HG02885 (cell line): ENCODE measurements at regions not wholly inside any gene's neighbourhood (a gene's known extent, or its start where the extent isn't known, plus 50 kb on each side); places are given as distances from the start of the nearest gene placed in this dataset.
"Not testable (repeated sequence)": the region's sequence is repeated elsewhere in the genome, so short reads cannot be mapped to it uniquely, and the experiment has no call there.

Experiments
- ATAC-seq: cut with Tn5 transposase; IDR thresholded peaks from one replicate; pipeline ENCODE4 v1.9.1; 2021; ENCODE audit warnings: mild to moderate bottlenecking; ENCODE audit not compliant: unreplicated experiment, poor library complexity

GRCh38 chr2:75328156-75328555 is 128.8 kb upstream of the TACR1 start:
- no peak for ATAC-seq

DNA sequence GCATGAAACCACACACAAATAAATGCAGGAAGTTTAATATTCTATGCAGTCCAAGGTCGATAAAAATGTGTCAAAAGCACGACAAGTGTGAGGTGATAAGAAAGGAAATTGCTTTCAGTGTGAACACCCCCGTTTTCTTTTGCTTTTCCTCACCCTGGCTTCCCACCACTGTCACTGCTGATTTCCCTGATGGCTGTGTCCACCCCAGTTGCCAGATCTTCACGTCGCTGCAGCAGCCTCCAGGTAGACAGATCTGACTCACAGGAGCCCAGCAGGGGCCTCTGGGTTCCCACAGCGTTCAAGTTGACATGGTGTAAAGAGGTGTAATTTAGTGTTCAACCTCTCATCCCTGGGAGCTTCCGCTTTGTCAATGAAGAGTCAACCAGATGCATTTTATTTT is 128.0 kb upstream of the TACR1 start:
- no peak for ATAC-seq

DNA sequence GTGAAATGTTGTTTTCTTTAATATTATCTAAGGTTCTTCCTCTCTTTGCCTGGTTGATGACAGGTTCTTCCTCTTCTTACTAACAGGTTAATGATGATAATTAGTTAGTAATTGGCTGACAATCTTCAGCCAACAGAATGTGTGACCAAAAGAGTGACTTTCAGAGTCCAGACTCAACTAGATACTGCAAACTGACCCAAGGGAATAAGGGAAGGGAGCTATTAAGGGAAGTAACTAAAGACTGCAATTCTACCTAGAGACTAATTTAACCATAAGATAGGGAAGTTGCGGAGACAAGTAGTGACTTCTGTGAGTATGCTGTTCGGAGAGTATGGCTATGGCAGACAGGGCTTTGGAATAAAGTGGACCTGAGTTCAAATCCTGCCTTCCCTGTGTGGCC is 127.3 kb upstream of the TACR1 start:
- no peak for ATAC-seq

- ATAC-seq, result no peak
These were observed 126.3 kb upstream of the TACR1 start for GRCh38 chr2:75325594-75325993.

GRCh38 chr2:75324861-75325284 is 125.6 kb upstream of the TACR1 start:
- ATAC-seq, result no peak

GRCh38 chr2:75324141-75324540 is 124.8 kb upstream of the TACR1 start:
- ATAC-seq, result no peak

DNA sequence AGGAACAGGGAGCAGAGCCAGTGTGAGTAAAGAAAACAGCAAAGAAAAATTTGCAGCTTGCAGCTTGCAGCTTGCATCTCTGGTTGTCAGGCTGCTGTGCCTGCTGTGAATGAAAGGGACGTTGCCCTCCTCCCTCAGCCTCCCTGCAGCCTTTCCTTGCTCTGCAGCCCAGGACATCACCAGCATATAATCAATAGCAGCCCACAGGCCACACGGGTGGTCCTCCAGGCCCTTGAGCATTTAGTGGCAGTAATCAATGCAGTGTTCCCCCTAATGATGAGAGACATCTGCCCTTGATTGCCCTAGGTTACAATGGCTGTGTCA is 122.2 kb upstream of the TACR1 start:
- no peak for ATAC-seq

DNA sequence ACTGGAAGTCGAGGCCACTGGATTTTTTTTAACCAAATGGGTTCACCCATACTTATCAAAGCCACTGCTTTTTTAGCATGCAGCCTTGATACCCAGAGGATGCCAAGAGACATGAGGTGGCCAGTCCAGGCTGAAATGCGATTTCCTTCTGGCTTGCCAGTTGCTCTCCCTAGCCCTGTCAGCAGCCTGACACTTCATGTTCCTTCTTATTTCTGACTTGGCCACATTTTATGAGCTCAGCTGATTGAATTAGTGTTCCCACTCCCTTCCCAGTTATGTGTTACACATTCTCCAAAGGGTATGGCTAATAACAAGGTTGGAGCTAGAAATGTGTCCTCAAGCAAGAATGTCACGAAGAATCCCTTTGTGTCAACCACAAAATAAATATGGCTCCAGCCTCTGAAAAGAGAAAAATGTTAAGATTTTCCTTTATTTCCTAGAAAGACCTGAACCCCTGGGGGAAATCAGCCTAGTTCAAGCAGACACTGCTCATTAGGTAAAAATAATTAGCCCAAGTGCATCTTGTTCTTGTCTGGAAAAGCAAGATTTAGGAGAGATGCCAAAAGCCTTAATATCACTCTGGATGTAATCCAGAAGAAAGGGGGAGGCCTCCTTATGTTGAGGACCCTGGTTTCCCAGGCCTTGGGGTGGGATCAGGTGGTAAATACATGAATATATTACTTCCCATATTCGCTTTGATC is 121.7 kb upstream of the TACR1 start:
- no peak for ATAC-seq

- ATAC-seq, result no peak
These were observed 120.6 kb upstream of the TACR1 start for GRCh38 chr2:75319951-75320350.

DNA sequence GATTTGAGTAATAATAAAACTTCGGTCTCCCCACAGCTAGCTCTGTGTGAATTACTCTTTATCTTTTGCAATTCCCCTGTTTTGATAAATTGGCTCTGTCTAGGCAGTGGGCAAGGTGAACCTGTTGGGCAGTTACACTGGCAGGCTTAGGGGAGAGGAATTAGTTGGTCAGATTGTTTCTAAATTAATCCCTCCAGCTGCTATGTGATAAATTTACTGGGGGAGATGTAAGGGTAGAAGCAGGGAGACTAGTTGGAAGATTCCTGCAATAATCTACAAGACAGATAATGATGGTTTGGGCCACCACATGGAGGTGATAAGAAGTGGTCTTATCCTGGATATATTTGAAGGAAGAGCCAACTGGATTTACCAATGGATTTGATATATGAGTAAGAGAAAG is 118.5 kb upstream of the TACR1 start:
- no peak for ATAC-seq

- ATAC-seq, result no peak
These were observed 118.0 kb upstream of the TACR1 start for GRCh38 chr2:75317316-75317715.

DNA sequence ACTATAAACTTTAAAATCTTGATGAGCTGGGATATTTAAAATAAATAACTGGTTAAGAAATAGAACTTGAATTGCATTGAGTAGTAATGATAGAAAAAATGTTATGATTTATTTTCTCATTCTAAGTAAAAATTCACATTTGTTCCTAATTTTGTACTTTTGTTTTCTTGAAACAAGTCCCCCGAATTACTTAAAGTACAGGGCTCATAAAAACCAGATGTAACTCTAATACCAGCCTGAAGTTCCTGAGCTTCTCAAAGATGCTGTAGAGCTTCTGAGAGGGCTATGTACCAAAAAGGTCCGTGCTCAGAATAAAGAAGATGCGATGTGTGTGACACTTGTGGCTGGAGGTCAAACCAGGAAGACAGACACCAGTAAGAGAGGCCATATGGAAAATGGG is 116.1 kb upstream of the TACR1 start:
- ATAC-seq, result no peak

DNA sequence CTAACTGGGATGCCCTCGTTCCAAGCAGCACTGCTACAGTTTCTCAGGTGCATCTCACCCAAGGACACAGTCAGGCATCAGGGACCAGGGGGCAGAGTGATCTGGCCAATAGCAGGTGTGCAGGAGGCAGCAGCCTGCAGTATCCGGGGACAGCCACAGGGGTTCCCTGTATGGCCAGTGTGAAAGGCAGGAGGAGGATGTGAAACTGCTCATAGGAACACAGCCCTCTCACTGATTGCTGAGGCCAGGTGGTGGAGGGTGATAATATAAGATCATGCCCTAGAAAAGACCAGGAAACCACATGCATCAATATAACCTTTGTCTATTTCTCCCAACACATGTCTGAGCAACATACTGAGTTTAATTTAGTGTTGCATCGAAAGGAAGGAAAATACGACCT is 112.7 kb upstream of the TACR1 start:
- ATAC-seq, result peak; percentile 100

DNA sequence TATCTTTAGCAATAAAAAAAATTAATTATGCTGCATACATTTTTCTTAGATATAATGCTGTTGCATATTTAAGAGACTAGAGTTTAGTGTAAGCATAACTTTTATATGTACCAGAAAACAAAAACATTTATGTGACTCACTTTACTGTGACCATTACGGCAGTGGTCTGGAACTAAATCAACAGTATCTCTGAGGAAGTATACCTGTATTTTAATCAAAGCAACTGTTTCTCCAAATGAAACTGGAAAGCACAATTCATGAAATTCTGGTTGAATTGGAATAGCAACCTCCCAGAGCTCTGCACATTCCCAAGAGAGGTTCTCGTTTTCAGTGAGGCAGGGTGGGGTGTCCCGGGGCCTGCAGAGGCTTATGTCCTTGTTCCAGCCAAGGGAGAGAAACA is 112.2 kb upstream of the TACR1 start:
- no peak for ATAC-seq

DNA sequence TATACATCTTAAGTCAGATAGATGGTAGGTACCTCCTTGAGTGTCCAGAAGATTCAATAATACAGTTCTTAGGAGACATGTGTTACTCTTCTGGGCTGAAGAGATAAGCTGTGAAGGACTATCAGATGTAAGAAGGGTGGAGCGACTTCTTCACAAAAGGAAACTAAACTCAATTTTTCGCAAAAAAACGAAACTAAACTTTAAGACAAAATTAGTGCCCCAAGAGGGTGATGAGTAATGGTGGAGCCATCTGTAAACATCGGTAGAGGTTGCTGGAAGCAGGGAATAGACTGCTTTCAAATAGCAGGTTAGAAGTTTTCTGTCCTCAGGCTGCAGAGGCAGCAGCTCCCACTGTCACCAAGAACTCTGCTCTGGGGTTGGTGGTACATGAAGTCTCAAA is 111.6 kb upstream of the TACR1 start:
- ATAC-seq, result no peak

DNA sequence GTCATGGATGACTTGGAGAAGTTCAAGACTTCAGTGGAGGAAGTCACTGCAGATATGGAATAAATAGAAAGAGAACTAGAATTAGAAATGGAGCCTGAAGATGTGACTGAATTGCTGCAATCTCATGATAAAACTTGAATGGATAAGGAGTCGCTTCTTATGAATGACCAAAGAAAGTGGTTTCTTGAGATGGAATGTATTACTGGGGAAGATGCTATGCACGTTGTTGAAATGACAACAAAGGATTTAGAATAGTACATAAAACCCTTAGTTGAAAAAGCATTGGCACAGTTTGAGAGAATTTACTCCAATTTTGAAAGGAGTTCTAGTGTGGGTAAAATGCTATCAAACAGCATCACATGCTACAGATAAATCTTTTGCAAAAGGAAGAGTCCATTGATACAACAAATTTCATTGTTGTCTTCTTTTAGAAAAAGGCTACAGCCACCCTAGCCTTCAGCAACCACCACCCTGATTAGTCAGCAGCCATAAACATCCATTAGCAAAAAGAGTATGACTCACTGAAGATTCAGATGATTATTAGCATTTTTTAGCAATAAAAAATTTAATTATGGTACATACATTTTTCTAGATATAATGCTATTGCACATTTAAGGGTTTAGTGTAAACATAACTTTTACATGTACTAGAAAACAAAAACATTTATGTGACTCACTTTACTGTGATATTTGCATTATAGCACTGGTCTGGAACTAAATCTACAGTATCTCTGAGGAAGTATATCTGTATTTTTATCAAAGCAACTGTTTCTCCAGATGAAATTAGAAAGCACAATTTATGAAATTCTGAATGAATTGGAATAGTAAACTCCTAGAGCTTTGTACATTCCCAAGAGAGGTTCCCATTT is 110.5 kb upstream of the TACR1 start:
- no peak for ATAC-seq

DNA sequence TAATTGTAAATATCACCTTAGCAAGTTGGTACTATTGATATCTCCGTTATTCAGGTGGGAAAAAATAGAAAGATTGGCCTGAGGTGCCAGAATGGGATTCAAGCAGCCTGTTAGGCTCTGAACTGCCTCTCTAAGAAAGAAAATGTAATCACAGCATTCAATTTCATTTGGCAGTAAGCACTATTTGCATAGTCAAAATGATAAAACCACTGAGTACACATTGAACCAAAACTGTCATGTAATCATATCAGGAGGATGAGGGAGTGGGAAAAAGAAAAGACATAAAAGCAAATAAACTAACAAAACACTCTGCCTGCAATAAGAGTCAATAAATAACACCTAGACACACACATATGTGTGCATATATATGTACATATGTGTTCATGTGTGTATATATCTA is 103.9 kb upstream of the TACR1 start:
- no peak for ATAC-seq

- no peak for ATAC-seq
These were observed 95.0 kb upstream of the TACR1 start for GRCh38 chr2:75294362-75294761.

GRCh38 chr2:75292826-75293225 is 93.5 kb upstream of the TACR1 start:
- ATAC-seq, result no peak

DNA sequence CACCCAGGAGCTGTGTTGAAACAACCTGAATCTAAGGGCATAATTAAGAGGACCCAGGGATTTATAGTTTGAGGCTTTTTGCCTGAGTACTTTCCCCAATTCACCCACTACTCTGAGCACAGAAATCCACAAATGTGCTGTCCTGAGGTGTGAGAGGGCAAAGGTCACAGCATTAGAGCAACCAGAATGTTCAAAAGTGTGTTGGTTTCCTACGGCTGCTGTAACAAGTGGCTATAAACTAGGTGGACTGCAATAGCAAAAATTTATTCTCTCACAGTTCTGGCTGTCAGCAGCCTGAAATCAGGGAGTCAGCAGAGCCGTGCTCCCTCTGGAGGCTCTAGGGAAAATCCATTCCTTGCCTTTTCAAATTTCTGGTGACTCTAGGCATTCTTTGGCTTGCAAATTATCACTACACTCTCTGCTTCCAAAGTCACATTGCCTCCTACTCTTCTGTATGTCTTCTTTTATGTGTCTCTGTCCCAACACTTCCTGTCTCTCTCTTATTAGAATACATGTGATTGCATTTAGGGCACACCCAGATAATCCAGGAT is 91.4 kb upstream of the TACR1 start:
- no peak for ATAC-seq

GRCh38 chr2:75289771-75290170 is 90.5 kb upstream of the TACR1 start:
- ATAC-seq, result no peak

DNA sequence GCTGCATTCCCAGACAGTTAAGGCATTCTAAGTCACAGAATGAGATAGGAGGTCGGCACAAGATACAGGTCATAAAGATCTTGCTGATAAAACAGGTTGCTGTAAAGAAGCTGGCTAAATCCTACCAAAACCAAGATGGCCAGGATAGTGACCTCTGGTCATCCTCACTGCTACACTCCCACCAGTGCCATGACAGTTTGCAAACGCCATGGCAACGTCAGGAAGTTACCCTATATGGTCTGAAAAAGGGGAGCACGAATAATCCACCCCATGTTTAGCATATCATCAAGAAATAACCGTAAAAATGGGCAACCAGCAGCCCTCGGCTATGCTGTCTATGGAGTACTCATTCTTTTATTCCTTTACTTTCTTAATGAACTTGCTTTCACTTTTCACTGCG is 89.9 kb upstream of the TACR1 start:
- not testable (repeated sequence) for ATAC-seq
